ENCODE measurements at regions not wholly inside any gene's neighbourhood (a gene's known extent, or its start where the extent isn't known, plus 50 kb on each side); places are given as distances from the start of the nearest gene placed in this dataset.
"Not testable (repeated sequence)": the region's sequence is repeated elsewhere in the genome, so short reads cannot be mapped to it uniquely, and the experiment has no call there.

DNA sequence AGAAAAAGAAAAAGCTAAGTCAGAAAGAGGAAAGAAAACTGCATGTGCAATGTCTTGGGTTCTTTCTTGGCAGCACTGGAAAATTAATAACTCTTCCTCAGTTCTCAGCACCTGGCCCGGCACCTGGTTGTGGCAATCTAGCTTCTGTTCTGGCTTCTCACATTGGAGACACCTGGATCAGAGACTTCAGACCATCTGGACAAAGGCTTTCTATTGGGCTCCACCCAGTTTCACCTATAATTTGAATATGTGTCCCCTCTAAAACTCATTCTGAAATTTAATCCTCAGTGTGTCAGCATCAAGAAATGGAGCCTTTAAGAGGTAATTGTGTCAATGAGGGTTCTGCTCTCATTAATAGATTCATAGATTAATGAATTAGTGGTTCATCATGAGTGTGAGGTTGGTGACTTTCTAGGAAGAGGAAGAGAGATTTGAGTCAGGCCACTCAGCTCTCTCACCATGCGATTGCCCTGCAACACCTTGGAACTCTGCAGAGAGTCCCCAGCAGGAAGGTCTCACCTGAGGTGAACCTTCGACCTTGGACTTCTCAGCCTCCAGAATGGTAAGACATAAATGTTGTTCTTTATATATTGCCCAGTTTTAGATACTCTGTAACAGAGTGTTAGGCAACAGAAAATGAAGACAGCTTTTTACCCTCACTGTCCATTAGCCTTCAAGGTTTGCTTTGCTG lies 679.9 kb downstream of the NTRK3 start:
- no peak for DNase-seq

DNA sequence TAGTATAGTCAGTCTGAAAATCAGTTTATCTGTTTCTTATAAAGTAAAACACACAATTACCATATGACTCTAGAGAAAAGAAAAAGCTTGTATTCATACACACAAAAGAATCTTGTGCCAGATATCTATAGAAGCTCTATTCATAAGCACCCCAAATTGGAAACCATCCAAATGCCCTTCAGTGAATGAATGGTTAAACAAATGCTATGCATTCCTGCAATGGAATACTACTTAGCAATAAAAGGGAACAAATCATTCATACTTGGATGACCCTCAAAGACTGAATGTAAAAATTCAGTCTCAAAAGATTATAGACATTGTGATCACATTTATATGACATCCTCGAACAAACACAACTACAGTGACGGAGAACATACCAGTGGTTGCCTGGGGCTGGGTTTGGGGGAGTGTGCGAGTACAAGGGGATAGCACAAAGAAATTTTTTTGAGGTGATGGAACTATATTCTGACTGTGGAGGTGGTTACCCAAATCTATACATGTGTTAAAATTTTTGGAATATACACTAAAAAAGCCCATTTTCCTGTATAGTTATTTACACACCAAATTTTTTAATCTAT lies 680.6 kb downstream of the NTRK3 start:
- no peak for DNase-seq

DNA sequence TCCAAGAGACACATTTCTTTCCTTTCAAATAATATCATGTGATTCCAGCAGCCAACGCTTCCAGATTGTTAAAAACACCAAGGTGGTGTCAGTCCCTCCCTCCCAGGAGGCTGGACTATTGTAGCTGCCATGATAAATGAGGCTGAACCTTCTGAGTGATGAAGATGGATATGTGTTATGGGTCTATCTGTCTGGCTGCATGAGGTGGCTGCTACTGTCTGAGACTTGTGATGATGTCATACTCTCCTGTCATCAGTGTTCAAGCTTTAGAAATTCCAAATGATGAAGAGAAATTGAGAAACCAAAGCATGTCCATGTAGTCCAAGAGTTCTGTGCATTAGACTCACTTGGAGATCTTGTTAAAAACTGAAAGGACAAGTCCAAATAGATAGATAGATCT lies 683.0 kb downstream of the NTRK3 start:
- DNase-seq: no peak

DNA sequence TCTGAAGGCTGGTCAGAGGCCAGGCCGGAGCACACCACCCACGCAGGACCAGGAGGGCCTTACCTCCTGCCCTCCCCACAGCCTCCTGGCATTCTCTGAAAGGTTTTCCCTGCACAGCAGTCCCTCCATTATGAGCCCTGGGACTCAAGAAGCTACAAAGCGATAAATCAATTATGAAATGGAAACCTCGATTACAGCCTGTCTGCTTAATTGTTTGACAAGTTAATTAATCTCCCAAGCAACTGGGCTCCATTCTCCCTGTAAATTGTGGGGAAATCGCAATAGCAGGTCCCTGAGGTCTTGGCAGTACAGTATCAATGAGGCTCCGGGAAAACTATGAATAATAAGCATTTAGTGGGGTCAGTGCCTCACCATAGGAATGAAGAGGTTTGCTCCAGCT lies 683.5 kb downstream of the NTRK3 start:
- no peak for DNase-seq

DNA sequence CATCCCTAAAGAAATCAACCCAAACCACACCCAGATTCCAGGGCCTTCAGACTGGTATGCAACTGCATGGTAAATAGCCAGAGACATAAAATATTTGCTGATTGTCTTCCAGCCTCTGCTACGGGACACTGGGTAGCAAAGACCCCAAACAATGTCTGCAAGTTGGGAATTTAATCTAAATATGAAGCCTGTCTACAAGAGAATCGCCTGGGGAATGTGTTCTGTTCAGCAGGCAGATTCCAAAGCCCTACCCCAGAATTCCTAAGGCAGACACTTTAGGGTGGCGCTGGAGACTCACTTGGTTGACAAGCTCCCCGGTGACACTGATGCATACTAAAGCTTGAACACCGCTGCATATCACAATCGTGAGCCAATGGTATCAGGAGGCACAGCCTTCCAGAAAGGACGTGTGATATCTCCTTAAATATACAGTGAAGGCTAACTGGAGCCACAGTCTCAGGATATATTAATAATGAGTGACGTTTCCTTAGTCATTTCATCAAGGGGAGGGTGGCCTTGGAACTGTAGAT lies 684.1 kb downstream of the NTRK3 start:
- DNase-seq: no peak

DNA sequence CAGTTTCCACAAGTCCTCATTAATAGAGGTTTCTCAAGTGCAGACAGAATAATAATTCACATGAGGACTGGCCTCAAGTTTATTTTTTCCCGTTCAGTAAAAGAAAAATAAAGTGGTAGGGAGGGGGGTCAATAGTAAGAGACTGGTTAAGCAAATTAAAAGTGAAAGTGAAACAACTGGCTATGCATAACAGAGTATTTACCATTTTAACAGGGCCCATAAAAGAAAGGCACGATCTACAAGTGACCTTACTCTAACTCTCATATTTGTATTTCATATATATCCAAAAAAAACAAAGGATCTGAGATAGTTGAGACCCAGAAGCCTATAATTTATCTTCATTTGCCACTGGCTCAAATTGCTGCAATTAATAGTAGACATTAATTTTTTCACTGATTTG lies 686.3 kb downstream of the NTRK3 start:
- no peak for DNase-seq

DNA sequence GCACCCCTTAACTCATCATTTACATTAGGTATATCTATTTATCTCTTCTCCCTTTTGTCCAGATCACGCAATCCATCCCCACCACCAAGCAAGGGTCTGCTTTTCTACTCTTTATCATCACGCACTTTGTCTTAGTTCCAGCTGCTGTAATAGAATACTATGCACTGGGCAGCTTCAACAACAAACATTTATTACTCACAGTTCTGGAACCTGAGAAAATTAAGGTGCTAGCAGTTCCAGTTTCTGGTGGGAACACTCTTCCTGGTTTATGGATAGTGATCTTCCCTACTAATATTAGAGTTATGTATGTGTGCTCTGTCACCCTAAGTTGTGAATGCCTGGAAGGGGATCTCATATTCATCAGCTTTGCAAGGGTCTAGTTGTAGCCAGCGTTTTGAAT lies 687.0 kb downstream of the NTRK3 start:
- DNase-seq: no peak

DNA sequence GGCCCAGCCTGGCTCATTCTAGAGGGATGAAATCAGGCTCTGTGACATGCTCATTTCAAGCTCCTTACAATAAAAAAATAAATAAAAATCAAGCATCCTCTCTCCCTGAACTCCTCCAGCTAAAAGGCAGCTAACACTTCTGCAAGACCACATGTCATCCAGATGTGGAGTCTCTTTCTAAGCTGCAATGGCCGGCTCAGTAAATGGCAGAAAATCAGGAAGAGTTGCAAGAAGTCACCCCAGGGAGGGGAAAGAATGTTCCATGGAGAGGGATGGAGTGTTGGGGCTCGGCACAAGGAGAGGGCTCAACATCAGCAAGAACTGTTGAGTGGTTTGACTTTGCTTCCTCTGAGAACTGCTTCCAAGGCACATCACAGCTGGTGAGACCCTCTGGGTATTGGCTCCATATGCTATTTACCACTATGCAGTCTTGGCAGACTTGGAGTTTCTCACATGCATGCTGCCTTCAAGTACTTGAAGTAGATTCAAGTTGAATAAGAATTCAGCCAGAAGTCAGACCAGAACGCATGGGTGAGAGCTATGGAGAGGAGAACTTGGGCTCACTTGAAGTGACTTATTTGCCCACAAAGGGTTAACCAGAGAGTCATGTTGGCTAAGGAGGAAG lies 689.0 kb downstream of the NTRK3 start:
- DNase-seq: no peak

DNA sequence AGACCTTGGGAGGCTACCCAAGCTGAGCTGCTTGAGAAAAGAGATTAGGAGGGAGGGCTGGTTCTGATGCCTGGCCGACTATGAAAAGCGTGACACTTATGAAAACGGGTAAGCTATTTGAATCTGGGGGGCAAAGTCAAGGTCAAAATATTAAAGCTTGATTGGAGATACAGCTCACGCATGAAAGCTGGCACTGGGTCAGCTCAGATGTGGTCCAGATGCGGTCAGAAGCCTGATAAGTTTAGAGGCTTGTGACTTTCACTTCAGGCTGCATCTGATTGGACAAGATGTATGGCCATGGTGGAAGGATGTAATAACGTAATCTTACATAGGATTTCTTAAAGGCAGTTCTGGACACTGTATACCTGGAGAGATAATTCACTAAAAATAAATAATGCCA lies 690.3 kb downstream of the NTRK3 start:
- DNase-seq: no peak

DNA sequence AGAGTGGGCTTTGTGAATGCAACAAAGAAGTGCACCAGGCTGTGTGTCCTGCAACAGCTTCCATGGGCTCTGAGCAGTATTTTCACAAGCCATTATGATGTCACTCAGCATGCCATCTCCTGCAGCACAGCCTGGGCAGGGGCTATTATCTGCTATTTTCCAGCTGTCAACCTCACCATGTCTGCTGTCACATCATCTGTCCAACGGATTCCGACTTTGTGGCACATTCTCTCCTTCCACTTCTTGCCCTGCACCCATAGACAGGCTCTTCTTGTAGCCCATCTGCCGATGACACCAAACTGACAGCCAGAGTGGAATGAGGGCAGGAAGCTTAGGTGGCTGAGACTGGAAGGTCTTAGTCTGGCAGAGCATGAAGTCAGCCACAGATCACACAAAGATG lies 691.9 kb downstream of the NTRK3 start:
- no peak for DNase-seq

DNA sequence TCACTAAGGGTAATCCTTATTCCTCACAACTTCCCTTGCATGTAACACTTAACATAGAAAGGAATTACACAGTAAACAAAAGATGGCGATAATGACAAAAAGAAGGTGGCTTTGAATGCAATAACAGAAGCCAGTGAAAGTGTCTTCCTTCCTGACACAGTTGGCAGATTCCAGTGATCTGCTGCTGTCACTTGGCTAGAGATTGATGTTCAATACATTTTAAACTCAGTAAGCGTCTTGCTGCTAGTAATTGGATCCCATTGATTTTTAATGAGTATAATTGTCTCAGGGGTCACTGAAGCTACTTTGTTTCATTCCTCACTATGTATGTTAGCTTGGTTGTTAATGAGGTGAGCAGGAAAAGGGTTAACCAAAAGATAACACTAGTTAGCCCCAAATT lies 692.7 kb downstream of the NTRK3 start:
- no peak for DNase-seq

DNA sequence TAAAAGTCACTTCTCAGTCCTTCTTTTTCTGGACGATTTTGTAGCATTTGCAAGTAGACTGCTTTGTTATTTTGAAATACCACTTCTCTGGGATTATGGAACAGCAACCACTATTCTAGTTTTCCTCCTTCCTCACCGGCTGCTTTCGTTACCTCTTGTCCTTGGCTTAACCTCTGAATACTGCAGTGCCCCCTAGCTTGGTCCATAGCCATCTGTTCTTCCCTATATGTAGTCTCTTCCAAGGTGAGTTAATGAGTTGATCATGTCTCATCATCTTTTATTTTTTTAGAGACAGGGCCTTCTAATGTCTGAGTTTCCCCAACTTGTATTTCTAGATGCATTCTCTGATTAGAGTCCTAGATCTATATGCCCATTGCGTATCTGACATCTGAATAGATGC lies 694.3 kb downstream of the NTRK3 start:
- no peak for DNase-seq

DNA sequence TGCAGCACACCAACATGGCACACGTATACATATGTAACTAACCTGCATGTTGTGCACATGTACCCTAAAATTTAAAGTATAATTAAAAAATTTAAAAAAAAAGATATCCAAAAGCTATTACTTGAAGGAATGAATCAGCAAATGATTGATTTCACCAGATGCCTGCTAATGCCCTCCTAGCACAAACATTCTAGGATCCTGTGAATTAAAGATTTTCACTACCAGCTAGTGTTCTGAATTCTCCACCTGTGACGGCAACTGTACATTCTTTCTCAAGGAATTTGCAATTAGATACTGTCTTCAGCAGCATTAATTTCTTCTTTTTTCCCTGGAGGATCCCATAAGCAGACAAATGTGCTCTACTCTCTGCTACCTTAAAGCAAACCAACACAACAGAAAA lies 694.9 kb downstream of the NTRK3 start:
- DNase-seq: no peak

DNA sequence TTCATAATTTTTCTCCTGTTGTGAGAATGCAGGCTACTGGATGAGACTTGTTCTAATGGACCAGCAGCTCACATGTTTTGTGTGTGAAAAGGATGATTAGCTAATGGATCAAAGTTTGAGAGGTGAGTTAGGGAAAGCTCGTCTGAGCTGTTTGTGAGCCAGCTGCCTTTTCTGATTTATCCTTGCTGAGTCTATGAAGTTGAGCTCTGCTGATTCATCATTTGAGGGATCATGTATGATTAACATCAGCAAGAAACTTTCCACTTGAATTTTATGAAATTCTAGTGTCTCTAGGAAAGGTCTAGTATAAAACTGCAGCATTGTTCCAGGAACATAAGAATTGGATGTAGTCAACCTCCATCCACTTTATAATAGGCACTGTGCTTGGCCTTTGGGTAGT lies 698.7 kb downstream of the NTRK3 start:
- DNase-seq: no peak

DNA sequence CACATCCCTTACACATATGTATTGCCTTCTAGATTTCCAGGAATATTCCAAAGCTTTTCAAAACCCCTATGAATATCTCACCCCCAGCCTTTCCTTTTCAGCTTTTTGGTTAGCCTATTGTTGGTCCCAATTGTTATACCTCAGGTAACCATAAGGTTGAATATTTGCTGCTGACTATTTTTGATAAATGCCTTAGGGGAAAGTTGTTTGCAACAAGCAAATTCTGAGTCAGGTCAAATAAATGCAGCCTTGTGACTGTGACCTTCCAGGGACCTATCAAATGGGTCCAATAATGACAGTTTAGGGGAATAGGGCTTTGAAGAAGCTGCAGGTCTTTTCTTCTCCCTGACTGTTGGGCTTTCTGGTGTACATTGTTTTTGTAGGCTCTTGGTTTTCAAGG lies 699.7 kb downstream of the NTRK3 start:
- DNase-seq: no peak

DNA sequence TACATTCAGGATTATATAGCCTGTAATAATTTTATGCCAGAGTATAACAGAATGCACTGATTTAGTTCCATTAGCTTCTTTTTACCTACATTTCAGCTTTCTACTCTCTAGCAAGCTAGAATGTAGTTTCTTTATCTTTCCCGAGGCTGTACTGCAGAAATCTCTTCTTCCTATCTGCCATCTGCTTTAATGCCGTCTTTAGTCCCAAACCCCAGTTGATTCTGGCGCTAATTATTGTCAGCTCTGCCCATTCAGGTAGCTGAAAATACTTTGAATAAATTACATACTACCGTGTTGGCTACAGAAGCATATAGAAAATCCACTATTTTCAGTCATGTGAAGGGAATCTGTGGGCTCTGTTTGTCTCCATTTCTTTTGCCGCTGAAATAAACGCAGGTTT lies 706.7 kb downstream of the NTRK3 start:
- DNase-seq: no peak

DNA sequence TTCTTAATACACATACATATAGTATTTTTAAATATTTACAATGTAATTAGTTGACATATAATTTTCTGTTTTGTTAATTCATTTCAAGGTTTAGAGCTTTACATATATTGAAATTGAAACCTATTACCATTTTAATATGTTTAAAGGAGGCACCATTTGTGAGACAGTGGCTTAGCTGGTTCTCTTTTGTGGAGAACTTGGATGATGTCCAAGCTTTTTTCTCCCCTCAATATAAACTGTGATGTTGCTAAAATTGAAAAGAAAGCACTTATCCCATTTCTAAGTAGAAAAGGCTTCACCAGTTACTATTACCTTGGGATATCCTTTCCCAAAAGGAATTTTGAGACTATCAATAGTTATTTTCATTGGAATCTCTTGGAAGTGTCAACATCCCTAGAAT lies 707.2 kb downstream of the NTRK3 start:
- DNase-seq: no peak

DNA sequence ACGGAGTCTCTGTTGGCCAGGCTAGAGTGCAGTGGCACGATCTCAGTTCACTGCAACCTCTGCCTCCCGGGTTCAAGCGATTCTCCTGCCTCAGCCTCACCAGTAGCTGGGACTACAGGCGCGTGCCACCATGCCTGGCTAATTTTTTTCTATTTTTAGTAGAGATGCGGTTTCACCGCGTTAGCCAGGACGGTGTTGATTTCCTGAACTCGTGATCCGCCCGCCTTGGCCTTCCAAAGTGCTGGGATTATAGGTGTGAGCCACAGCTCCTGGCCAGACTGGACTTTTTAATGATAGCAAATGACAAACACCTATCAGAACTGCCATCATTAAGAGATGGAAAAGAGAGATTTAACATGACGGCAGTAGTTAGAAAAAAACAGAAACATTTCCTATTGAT lies 707.9 kb downstream of the NTRK3 start:
- not testable (repeated sequence) for DNase-seq

DNA sequence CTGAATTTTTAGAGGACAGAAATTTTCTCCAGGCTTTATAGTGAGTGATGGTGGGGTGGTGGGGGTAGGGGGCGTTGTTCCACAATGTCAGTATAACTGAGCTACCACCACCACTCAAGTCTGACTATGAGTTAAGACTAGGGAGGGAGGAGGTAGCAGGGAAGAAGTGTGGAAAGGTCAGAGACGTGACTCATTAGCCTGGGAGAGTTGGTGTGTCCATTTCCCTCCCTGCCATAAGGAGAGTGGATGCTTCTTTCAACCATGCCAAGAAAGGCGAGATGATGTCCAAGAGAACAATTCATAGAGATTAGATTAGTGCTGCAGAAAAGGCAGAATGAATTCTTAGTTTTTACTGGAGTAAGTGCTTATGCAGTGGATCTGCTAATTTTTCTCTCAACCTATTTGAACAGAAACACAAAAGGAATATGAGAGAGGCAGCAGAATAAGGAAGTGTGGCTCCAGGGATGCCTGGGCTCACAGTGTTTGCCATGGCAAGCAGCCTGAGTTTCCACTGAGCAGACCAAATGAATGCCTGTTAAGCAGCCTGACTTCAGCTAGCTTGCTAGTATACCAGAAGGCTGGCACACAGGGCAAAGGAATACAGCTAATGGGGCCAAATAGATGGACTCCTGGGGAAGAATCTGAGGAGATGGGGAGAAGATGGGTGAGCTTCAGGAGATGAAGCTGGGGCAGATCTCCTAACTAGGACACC lies 708.9 kb downstream of the NTRK3 start:
- DNase-seq: no peak

DNA sequence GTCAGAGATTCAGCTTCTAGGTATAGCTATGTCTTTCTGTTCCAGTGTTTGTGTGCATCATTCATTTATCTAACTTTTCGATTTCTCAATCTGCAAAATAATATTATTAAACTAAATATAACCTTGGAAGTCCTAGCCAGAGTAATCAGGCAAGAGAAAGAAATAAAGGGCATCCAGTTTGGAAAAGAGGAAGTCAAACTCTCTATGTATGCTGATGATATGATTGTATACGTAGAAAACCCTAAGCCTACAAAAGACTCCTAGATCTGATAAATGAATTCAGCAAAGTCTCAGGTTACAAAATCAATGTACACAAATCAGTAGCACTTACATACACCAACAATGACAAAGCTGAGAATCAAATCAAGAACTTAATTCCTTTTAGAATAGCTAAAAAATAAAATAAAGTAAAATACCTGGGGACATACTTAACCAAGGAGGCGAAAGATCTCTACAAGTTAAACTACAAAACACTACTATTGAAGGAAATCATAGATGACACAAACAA lies 718.2 kb downstream of the NTRK3 start:
- DNase-seq: no peak

DNA sequence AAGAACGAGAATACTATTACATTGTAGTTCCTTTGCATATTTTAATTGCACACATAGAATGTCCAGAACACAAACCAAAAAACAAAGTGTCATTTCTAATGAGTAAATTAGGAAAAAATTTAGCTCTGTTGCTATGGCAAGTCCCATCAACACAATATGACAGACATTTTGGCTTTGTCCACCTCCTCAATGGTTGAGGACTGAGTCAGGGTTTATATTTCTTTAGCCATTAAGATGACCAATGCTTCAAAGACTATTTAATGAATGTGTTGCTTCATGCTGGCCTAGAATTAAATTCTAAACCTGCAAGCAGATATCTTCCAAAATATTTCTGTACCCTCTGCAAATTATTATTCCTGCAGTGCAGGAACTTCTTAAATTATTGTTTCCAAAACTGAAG lies 719.2 kb downstream of the NTRK3 start:
- DNase-seq: no peak

DNA sequence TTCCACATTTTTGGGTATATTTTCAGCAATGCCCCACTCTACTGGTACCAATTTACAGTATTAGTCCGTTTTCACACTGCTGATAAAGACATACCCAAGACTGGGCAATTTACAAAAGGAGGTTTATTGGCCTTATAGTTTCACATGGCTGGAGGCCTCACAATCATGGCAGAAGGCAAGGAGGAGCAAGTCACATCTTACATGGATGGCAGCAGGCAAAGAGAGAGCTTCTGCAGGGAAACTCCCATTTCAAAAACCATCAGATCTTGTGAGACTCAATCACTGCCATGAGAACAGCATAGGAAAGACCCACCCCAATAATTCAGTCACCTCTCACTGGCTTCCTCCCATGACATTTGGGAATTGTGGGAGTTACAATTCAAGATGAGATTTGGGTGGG lies 722.9 kb downstream of the NTRK3 start:
- DNase-seq: not testable (repeated sequence)

DNA sequence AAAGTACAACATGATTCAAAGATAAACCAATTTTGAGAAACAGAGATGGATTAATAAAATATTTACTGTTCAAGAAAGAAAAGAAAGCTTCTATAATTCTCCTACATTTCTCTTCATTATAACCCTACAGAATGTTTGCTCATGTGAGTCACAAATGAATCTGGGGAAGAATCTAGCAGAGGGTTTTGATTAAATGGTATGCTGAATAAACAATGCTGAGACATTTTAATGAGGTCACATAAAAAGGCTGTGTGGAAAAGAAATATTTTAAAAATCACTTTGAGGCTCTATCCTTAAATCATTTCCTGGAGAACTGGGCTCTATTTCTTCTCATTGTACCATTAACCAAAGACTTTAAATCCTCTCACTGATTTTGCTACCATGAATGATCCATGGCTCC lies 727.7 kb downstream of the NTRK3 start:
- DNase-seq: no peak

DNA sequence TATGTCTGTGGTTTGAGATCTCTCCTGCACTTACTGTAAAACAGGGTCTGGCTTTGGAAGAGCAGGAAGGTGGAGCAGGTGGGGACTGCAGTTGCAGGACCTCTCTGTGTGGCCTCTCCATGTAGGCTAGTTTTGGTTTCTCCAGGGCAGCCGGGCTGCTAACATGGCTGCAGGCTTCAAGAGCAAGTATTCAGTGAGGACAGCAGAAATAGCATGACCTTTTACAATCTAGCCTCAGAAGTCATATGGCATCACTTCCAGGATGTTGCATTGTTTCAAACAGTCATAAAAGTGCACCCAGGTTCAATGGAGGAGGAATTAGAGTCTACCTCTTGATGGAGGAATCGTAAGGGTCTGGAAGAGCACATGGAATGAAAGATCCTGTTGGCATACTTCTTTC lies 728.7 kb downstream of the NTRK3 start:
- no peak for DNase-seq

Data from KG1 (cell line).